Loucy (cell line): ENCODE measurements at regions not wholly inside any gene's neighbourhood (a gene's known extent, or its start where the extent isn't known, plus 50 kb on each side); places are given as distances from the start of the nearest gene placed in this dataset.

Experiments
- H2AFZ ChIP-seq: fragments of 200-600 bp; sonication (generic); 2 replicates; pipeline ENCODE4 v1.6.0; 2016; ENCODE audit warnings: antibody characterized with exemption, mild to moderate bottlenecking, low read length, moderate library complexity
- H3F3A ChIP-seq: fragments of 200-600 bp; 2 replicates; pipeline ENCODE4 v1.6.0; 2016; ENCODE audit warnings: antibody characterized with exemption, low read depth, mild to moderate bottlenecking
- H3K27me3 ChIP-seq: fragments of 200-600 bp; sonication (generic); 2 replicates; pipeline ENCODE4 v1.6.1; 2014; ENCODE audit warnings: low read length, mild to moderate bottlenecking; ENCODE audit not compliant: insufficient read depth, poor library complexity, severe bottlenecking
- H3K36me3 ChIP-seq: fragments of 200-600 bp; sonication (generic); 2 replicates; pipeline ENCODE4 v1.6.1; 2016; ENCODE audit warnings: low read length; ENCODE audit not compliant: insufficient read depth
- H3K4me1 ChIP-seq: fragments of 200-600 bp; sonication (generic); 2 replicates; pipeline ENCODE4 v1.5.1; 2014; ENCODE audit warnings: low read length, mild to moderate bottlenecking; ENCODE audit not compliant: insufficient read depth, poor library complexity, severe bottlenecking
- H3K4me2 ChIP-seq: fragments of 200-600 bp; sonication (generic); 2 replicates; pipeline ENCODE4 v1.6.0; 2014; ENCODE audit warnings: antibody characterized with exemption, low read length, low read depth, mild to moderate bottlenecking; ENCODE audit not compliant: poor library complexity, severe bottlenecking
- H3K4me3 ChIP-seq: fragments of 200-600 bp; sonication (generic); 2 replicates; pipeline ENCODE4 v1.5.1; 2014; ENCODE audit warnings: low read length, mild to moderate bottlenecking, mixed read lengths; ENCODE audit not compliant: poor library complexity, severe bottlenecking
- H3K79me2 ChIP-seq: fragments of 200-600 bp; sonication (generic); 2 replicates; pipeline ENCODE4 v1.6.1; 2014; ENCODE audit warnings: low read length; ENCODE audit not compliant: insufficient read depth
- H3K9ac ChIP-seq: fragments of 200-600 bp; sonication (generic); 2 replicates; pipeline ENCODE4 v1.6.0; 2014; ENCODE audit warnings: mild to moderate bottlenecking, low read depth, low read length, moderate library complexity; ENCODE audit not compliant: poor library complexity, severe bottlenecking
- H3K9me2 ChIP-seq: fragments of 200-600 bp; sonication (generic); replicated peaks from 2 replicates; pipeline ENCODE4 v1.6.1; 2016; ENCODE audit warnings: low read depth, low read length, mixed read lengths
- H3K9me3 ChIP-seq: fragments of 200-600 bp; sonication (generic); 2 replicates; pipeline ENCODE4 v1.6.1; 2014; ENCODE audit warnings: mild to moderate bottlenecking, antibody characterized with exemption, low read length, low read depth; ENCODE audit not compliant: insufficient read depth
- H4K20me1 ChIP-seq: fragments of 200-600 bp; sonication (generic); 2 replicates; pipeline ENCODE4 v1.6.0; 2014; ENCODE audit warnings: antibody characterized with exemption, low read length, mild to moderate bottlenecking; ENCODE audit not compliant: insufficient read depth, poor library complexity, severe bottlenecking
- EZH2phosphoT487 ChIP-seq: fragments of 200-600 bp; IDR thresholded peaks from 2 replicates; pipeline ENCODE4 v1.6.1; 2018; ENCODE audit warnings: antibody characterized with exemption, mild to moderate bottlenecking, moderate library complexity, borderline replicate concordance
- TF ChIP-seq, protein P1 (sequence below): fragments of 200-600 bp; sonication (generic); conservative IDR thresholded peaks from 2 replicates; pipeline ENCODE4 v1.5.1; 2014; ENCODE audit warnings: mild to moderate bottlenecking, antibody characterized with exemption, low read length

DNA sequence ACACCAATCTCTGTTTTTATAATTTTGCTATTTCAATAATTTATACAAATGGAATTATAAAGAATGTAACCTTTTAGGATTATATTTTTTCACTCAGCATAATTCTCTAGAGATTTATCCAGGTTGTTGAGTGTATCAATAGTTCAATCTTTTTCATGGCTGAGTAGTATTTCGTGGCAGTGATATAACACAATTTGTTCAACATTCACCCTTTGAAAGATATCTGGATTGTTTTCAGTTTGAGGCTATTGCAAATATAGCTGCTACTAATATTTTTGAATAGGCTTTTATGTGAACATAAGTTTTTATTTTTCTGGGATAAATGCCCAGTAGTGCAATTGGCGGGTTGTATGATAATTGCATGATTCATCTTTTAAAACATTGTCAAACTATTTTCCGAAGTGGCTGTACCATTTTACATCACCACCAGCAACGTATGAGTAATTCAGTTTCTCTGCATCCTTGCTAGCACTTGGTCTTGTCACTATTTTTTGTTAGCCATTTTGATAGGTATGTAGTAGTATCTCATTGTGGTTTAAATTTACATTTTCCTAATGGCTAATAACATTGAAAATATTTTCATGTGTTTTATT, 55.6 kb upstream of the ABCD3 start:
- H3K4me1 ChIP-seq = no peaks in the 10 kb centered on the region

DNA sequence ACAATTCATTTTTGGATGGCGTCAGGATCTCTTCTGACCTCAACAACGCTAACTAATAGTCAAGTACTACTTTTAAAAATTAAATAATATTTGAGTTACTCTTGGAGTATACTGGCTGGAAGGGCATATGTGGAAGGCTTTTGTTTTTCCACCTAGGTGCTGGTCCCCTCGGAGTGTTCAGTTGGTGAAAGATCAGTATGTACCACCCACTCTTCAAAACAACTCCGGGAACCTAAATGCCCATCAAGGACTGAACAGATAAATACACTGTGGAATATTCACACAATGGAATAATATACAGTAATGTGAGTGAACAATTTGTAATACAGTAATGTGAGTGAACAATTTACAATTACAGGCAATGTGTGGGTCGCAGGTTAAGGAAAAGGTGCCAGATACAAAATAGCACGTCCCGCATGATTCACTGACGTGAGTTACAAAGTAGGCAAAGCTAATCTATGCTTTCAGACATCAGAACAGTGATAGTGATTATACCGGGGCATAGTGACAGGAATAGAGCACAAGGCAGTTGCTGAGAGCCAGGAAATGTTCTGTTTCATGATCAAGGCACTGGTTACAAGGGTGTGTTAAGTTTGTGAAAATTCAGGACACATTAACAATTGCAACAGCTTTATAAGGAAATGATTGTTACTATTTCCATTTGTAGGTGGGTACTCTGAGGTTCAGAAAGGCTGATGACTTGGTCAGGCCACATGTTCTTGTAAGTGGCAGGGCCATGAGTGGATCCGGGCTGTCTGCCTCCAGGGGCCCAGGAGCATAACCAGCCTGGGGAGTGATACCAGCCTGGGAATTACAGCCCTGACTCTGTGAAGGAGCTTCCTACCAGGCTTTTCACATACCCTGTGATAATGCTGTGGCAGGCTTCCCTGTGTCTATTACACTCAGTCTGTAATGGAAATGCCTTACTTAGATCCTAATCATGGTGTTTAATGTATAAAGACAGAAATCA, 59.3 kb upstream of the ABCD3 start:
- Histone ChIP-seq H3K9me3 (no peaks in the 10 kb centered on the region), H3K4me1 (no peaks in the 10 kb centered on the region), H3K9ac (no peak overlapping the region), H3K4me3 (no peak overlapping the region), H3K9me2 (no peaks in the 10 kb centered on the region; the same call in 1 of the 2 replicates), H4K20me1 (no peaks in the 10 kb centered on the region), H3F3A (no peaks in the 10 kb centered on the region), H3K79me2 (no peaks in the 10 kb centered on the region), H2AFZ (no peak overlapping the region), H3K27me3 (no peaks in the 10 kb centered on the region), H3K4me2 (no peak overlapping the region), H3K36me3 (no peaks in the 10 kb centered on the region)
- TF ChIP-seq EZH2phosphoT487 = no peak
- TF ChIP-seq, protein P1, sequence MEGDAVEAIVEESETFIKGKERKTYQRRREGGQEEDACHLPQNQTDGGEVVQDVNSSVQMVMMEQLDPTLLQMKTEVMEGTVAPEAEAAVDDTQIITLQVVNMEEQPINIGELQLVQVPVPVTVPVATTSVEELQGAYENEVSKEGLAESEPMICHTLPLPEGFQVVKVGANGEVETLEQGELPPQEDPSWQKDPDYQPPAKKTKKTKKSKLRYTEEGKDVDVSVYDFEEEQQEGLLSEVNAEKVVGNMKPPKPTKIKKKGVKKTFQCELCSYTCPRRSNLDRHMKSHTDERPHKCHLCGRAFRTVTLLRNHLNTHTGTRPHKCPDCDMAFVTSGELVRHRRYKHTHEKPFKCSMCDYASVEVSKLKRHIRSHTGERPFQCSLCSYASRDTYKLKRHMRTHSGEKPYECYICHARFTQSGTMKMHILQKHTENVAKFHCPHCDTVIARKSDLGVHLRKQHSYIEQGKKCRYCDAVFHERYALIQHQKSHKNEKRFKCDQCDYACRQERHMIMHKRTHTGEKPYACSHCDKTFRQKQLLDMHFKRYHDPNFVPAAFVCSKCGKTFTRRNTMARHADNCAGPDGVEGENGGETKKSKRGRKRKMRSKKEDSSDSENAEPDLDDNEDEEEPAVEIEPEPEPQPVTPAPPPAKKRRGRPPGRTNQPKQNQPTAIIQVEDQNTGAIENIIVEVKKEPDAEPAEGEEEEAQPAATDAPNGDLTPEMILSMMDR = no peak

More for the DNA sequence above, 55.6 kb upstream of the ABCD3 start:
- Histone ChIP-seq H3K36me3 (no peaks in the 10 kb centered on the region), H3K79me2 (no peaks in the 10 kb centered on the region), H3K9me3 (no peaks in the 10 kb centered on the region), H3K9me2 (no peaks in the 10 kb centered on the region; the same call in 1 of the 2 replicates), H3K27me3 (no peaks in the 10 kb centered on the region), H3K4me2 (no peak overlapping the region), H2AFZ (no peak overlapping the region), H4K20me1 (no peaks in the 10 kb centered on the region), H3F3A (no peaks in the 10 kb centered on the region), H3K9ac (no peak overlapping the region), H3K4me3 (no peak overlapping the region)
- TF ChIP-seq, protein P1 = no peak
- TF ChIP-seq EZH2phosphoT487 = no peak

DNA sequence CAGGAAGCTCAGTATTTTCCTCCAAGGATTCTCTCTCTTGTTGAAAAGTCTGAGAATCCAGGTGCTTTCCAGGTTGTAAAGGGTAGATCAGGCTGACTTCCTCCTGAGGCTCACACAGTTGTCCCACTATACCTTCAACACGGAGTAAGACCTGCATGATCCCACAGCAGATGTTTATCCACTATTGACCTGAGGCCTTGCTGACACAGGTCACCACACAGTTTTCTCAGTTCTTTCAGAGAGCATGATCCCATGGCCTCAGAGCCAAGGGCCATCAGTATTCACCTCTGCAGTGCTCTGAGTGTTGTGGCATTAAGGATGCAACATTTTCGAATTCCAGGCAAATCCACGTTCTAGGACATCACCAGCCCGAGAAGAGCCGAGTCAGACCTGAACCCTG, 60.5 kb upstream of the ABCD3 start:
- Histone ChIP-seq H3K9me3 (no peaks in the 10 kb centered on the region), H2AFZ (no peak overlapping the region), H3F3A (no peaks in the 10 kb centered on the region), H3K9ac (no peak overlapping the region), H3K27me3 (no peaks in the 10 kb centered on the region), H3K4me3 (no peak overlapping the region), H3K36me3 (no peaks in the 10 kb centered on the region), H4K20me1 (no peaks in the 10 kb centered on the region), H3K4me2 (no peak overlapping the region), H3K79me2 (no peaks in the 10 kb centered on the region), H3K9me2 (no peaks in the 10 kb centered on the region), H3K4me1 (no peaks in the 10 kb centered on the region)
- TF ChIP-seq, protein P1 = no peak
- TF ChIP-seq EZH2phosphoT487 = no peak
